ENCODE measurements at regions not wholly inside any gene's neighbourhood (a gene's known extent, or its start where the extent isn't known, plus 50 kb on each side); places are given as distances from the start of the nearest gene placed in this dataset.

- no peak for TF ChIP-seq RAD21 (conservative IDR thresholded peaks at IDR 0.05)
- no peak for TF ChIP-seq CTCF (IDR thresholded peaks at IDR 0.05; ENCODE audit: poor library complexity, severe bottlenecking)
- no peak for TF ChIP-seq EZH2 (IDR thresholded peaks at IDR 0.05; ENCODE audit: borderline replicate concordance, insufficient read depth, low read length, poor library complexity, severe bottlenecking)
- TF ChIP-seq TAF1 (IDR thresholded peaks at IDR 0.05; ENCODE audit: low read depth), result no peak
- TF ChIP-seq REST (IDR thresholded peaks at IDR 0.05; ENCODE audit: borderline replicate concordance), result no peak
Observed at GRCh38 chr15:87416591-87417257, 839.8 kb downstream of the NTRK3 start.

Data from neural cell (in vitro differentiated cells).